BLaER1 treated with 17β-estradiol and CSF1 and Interleukin-3, amounts not matched to agents 10 nM and 100 nM (cell line): ENCODE measurements at regions not wholly inside any gene's neighbourhood (a gene's known extent, or its start where the extent isn't known, plus 50 kb on each side); places are given as distances from the start of the nearest gene placed in this dataset.
"Not testable (repeated sequence)": the region's sequence is repeated elsewhere in the genome, so short reads cannot be mapped to it uniquely, and the experiment has no call there.

ENCODE experiments used
- H3K27ac ChIP-seq, 11 experiments: shearing (Covaris generic); formaldehyde crosslinking; 2 replicates each; pipeline ENCODE4 v1.8.1; 2022
- H3K27me3 ChIP-seq, 11 experiments: shearing (Covaris generic); formaldehyde crosslinking; 2 replicates each; pipeline ENCODE4 v1.8.1; 2022
- H3K36me3 ChIP-seq, 11 experiments: shearing (Covaris generic); formaldehyde crosslinking; 2 replicates each; pipeline ENCODE4 v1.8.1; 2022
- H3K4me1 ChIP-seq, 10 experiments: shearing (Covaris generic); formaldehyde crosslinking; 2 replicates each; pipeline ENCODE4 v1.8.1; 2022
- H3K4me2 ChIP-seq, 11 experiments: shearing (Covaris generic); formaldehyde crosslinking; 2 replicates each; pipeline ENCODE4 v1.8.1; 2022
- H3K4me3 ChIP-seq, 10 experiments: shearing (Covaris generic); formaldehyde crosslinking; 2 replicates each; pipeline ENCODE4 v1.8.1; 2022
- H3K9ac ChIP-seq, 11 experiments: shearing (Covaris generic); formaldehyde crosslinking; 2 replicates each; pipeline ENCODE4 v1.8.1; 2022
- H3K9me3 ChIP-seq, 11 experiments: shearing (Covaris generic); formaldehyde crosslinking; replicated peaks in 1 of 11; 2 replicates each; pipeline ENCODE4 v1.8.1; 2022
- H4K20me1 ChIP-seq, 11 experiments: shearing (Covaris generic); formaldehyde crosslinking; 2 replicates each; pipeline ENCODE4 v1.8.1; 2022
- Cebpa-rat ChIP-seq, 11 experiments: shearing (Covaris generic); IDR thresholded peaks; 2 replicates each; pipeline ENCODE4 v1.8.1; 2022

DNA sequence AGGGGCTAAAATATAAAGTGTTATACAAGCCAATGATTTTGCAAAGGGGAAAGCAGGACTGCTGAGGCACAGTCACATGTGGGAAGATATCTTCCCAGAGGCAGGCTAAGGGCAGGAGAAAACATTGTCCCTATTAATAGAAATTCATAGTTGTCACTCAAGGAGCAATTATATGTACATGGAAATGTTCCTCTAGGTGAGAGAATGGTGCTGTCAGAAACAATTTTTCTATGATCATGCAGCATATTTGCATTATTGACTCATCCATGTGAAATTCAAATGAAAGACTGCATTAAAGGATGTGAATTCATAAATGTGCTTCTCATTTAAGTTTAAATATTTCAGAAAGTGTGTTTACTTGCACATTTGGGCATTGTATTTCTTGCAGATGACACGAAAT, 775.9 kb upstream of the CDH9 start:
- Histone ChIP-seq H4K20me1 (no peaks in the 10 kb centered on the region), H3K4me3 (no peak overlapping the region), H3K27ac (no peak overlapping the region), H3K4me1 (peaks cover 0 to 11% (median 0%) of the 10 kb centered on the region in 10 experiments; a peak in 4 of 20 replicates), H3K27me3 (no peaks in the 10 kb centered on the region), H3K4me2 (no peak overlapping the region), H3K36me3 (no peaks in the 10 kb centered on the region), H3K9me3 (no peaks in the 10 kb centered on the region; a peak in 1 of 22 replicates), H3K9ac (no peak overlapping the region)
- no peak for TF ChIP-seq Cebpa-rat (IDR thresholded peaks at IDR 0.05)

GRCh38 chr5:27810458-27810857, 772.1 kb upstream of the CDH9 start:
- no peak for TF ChIP-seq Cebpa-rat (IDR thresholded peaks at IDR 0.05)
- Histone ChIP-seq H3K9ac (no peak overlapping the region), H3K9me3 (no peaks in the 10 kb centered on the region), H4K20me1 (no peaks in the 10 kb centered on the region), H3K27me3 (no peaks in the 10 kb centered on the region), H3K4me1 (peaks cover 0 to 11% (median 0%) of the 10 kb centered on the region in 10 experiments; a peak in 4 of 20 replicates), H3K27ac (no peak overlapping the region), H3K4me2 (peak overlapping the region in 3 of 11 experiments; percentile 7 to 44 (median 33); a peak in 4 of 22 replicates), H3K4me3 (no peak overlapping the region), H3K36me3 (no peaks in the 10 kb centered on the region)

DNA sequence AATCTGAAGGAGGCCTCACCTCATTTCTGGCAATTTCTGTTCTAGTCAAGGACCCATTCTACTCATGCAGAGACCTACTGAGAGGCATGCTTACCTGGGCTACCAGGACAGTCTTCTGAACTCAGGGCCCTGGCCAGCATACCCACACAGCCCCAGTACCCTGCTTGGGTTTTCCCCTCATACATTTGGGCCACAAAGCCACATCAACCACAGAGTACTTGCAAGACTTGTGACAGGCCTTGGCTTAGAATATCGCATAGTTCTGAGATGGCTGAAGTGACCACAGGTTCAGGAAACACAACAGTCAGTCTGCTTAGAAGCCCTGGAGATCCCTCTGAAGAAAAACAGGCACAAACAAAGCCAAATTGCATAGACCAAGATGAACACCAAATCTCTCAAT, 758.8 kb upstream of the CDH9 start:
- no peak overlapping the region for H3K4me2 ChIP-seq
- H3K9ac ChIP-seq = no peak overlapping the region

GRCh38 chr5:27788184-27788583, 749.8 kb upstream of the CDH9 start:
- Histone ChIP-seq H3K4me1 (no peaks in the 10 kb centered on the region), H4K20me1 (no peaks in the 10 kb centered on the region), H3K36me3 (no peaks in the 10 kb centered on the region), H3K27me3 (no peaks in the 10 kb centered on the region), H3K4me2 (no peak overlapping the region), H3K27ac (no peak overlapping the region), H3K9ac (no peak overlapping the region), H3K9me3 (no peaks in the 10 kb centered on the region), H3K4me3 (no peak overlapping the region)
- TF ChIP-seq Cebpa-rat (IDR thresholded peaks at IDR 0.05) = no peak

More for the DNA sequence above, 758.8 kb upstream of the CDH9 start:
- Histone ChIP-seq H3K4me3 (no peak overlapping the region), H4K20me1 (no peaks in the 10 kb centered on the region), H3K27me3 (no peaks in the 10 kb centered on the region), H3K9me3 (peaks cover 0 to 9% (median 4%) of the 10 kb centered on the region in 11 experiments; a peak in 7 of 22 replicates), H3K36me3 (no peaks in the 10 kb centered on the region), H3K4me1 (no peaks in the 10 kb centered on the region), H3K27ac (no peak overlapping the region)
- no peak for TF ChIP-seq Cebpa-rat (IDR thresholded peaks at IDR 0.05)

- no peaks in the 10 kb centered on the region for H3K9me3 ChIP-seq
- H3K4me3 ChIP-seq = no peak overlapping the region
- no peak overlapping the region for H3K9ac ChIP-seq
- no peaks in the 10 kb centered on the region for H3K4me1 ChIP-seq
- H3K36me3 ChIP-seq = no peaks in the 10 kb centered on the region
- H3K27ac ChIP-seq = no peak overlapping the region
- H3K27me3 ChIP-seq = no peaks in the 10 kb centered on the region
- H3K4me2 ChIP-seq = no peak overlapping the region
- no peaks in the 10 kb centered on the region for H4K20me1 ChIP-seq
- no peak for TF ChIP-seq Cebpa-rat (IDR thresholded peaks at IDR 0.05)
Observed at GRCh38 chr5:27784317-27784716, 745.9 kb upstream of the CDH9 start.

GRCh38 chr5:27778121-27778520, 739.7 kb upstream of the CDH9 start:
- Histone ChIP-seq H3K27ac (no peak overlapping the region), H3K4me2 (no peak overlapping the region), H3K36me3 (no peaks in the 10 kb centered on the region), H3K4me1 (no peaks in the 10 kb centered on the region), H3K27me3 (no peaks in the 10 kb centered on the region), H3K4me3 (no peak overlapping the region), H3K9me3 (no peaks in the 10 kb centered on the region), H3K9ac (no peak overlapping the region), H4K20me1 (no peaks in the 10 kb centered on the region)
- no peak for TF ChIP-seq Cebpa-rat (IDR thresholded peaks at IDR 0.05)

GRCh38 chr5:27773636-27774035, 735.2 kb upstream of the CDH9 start:
- Histone ChIP-seq H3K27ac (no peak overlapping the region), H3K9ac (no peak overlapping the region), H3K36me3 (no peaks in the 10 kb centered on the region), H3K4me2 (no peak overlapping the region), H3K9me3 (no peaks in the 10 kb centered on the region), H4K20me1 (no peaks in the 10 kb centered on the region), H3K4me1 (no peaks in the 10 kb centered on the region), H3K27me3 (no peaks in the 10 kb centered on the region), H3K4me3 (no peak overlapping the region)
- no peak for TF ChIP-seq Cebpa-rat (IDR thresholded peaks at IDR 0.05)

DNA sequence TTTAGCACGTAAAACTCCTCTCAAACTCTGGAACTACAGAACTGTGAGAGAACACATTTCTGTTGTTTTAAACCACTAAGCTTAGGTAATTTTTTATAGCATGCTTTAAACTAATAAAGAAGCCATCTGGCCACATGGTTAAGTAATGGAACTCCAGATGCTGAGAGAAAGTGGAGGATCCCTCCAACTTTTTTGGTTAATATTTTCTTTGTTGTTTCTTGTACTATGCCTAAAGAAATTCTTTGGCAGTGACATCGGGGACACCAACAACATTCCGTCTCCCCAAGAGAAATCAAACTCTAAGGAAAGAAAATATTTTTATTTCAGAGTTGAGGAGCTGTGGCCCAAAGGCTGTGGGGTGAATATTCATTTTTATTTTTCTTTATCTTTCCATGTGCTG, 734.8 kb upstream of the CDH9 start:
- H4K20me1 ChIP-seq = no peaks in the 10 kb centered on the region
- H3K36me3 ChIP-seq = no peaks in the 10 kb centered on the region
- no peak overlapping the region for H3K9ac ChIP-seq
- TF ChIP-seq Cebpa-rat (IDR thresholded peaks at IDR 0.05) = no peak
- H3K4me2 ChIP-seq = no peak overlapping the region
- H3K4me3 ChIP-seq = no peak overlapping the region
- H3K4me1 ChIP-seq = no peaks in the 10 kb centered on the region
- no peaks in the 10 kb centered on the region for H3K9me3 ChIP-seq
- no peaks in the 10 kb centered on the region for H3K27me3 ChIP-seq
- H3K27ac ChIP-seq = no peak overlapping the region

GRCh38 chr5:27769748-27770402, 731.5 kb upstream of the CDH9 start:
- H3K36me3 ChIP-seq = no peaks in the 10 kb centered on the region
- no peak for TF ChIP-seq Cebpa-rat (IDR thresholded peaks at IDR 0.05)
- H3K4me2 ChIP-seq = no peak overlapping the region

GRCh38 chr5:27748847-27749246, 710.5 kb upstream of the CDH9 start:
- no peak overlapping the region for H3K4me3 ChIP-seq
- H4K20me1 ChIP-seq = no peaks in the 10 kb centered on the region
- no peaks in the 10 kb centered on the region for H3K36me3 ChIP-seq
- H3K27me3 ChIP-seq = no peaks in the 10 kb centered on the region
- peaks cover 0 to 8% (median 0%) of the 10 kb centered on the region in 11 experiments; a peak in 4 of 22 replicates for H3K9me3 ChIP-seq
- no peak for TF ChIP-seq Cebpa-rat (IDR thresholded peaks at IDR 0.05)
- H3K4me2 ChIP-seq = no peak overlapping the region
- H3K9ac ChIP-seq = no peak overlapping the region
- no peaks in the 10 kb centered on the region for H3K4me1 ChIP-seq
- no peak overlapping the region for H3K27ac ChIP-seq

More at GRCh38 chr5:27769748-27770402, 731.5 kb upstream of the CDH9 start:
- Histone ChIP-seq H3K4me3 (no peak overlapping the region), H3K9me3 (no peaks in the 10 kb centered on the region), H3K9ac (no peak overlapping the region), H3K27me3 (no peaks in the 10 kb centered on the region), H3K27ac (no peak overlapping the region), H4K20me1 (no peaks in the 10 kb centered on the region), H3K4me1 (no peaks in the 10 kb centered on the region)

GRCh38 chr5:27743383-27743979, 705.1 kb upstream of the CDH9 start:
- not testable (repeated sequence) for H3K36me3 ChIP-seq, H4K20me1 ChIP-seq, H3K27me3 ChIP-seq, H3K4me1 ChIP-seq, H3K4me2 ChIP-seq, H3K4me3 ChIP-seq, H3K9ac ChIP-seq, H3K27ac ChIP-seq
- H3K9me3 ChIP-seq = peaks cover 0 to 17% (median 10%) of the 10 kb centered on the region in 11 experiments; a peak in 14 of 22 replicates
